RKO (cell line): ENCODE measurements at regions not wholly inside any gene's neighbourhood (a gene's known extent, or its start where the extent isn't known, plus 50 kb on each side); places are given as distances from the start of the nearest gene placed in this dataset.

Source experiments
- DNase-seq: peaks from one replicate; pipeline ENCODE4 v3.0.0-alpha.2; 2016; ENCODE audit warnings: low spot score

GRCh38 chr1:101706366-101706765 lies 290.4 kb downstream of the OLFM3 start:
- no peak for DNase-seq

GRCh38 chr1:101709721-101710120 lies 287.0 kb downstream of the OLFM3 start:
- DNase-seq, result no peak

- DNase-seq, result no peak
These were observed 283.0 kb downstream of the OLFM3 start for GRCh38 chr1:101713760-101714159.

- DNase-seq, result no peak
These were observed 273.3 kb downstream of the OLFM3 start for GRCh38 chr1:101723415-101723814.

GRCh38 chr1:101728029-101728428 lies 268.7 kb downstream of the OLFM3 start:
- DNase-seq, result no peak

- DNase-seq, result no peak
These were observed 266.2 kb downstream of the OLFM3 start for GRCh38 chr1:101730559-101730958.

- DNase-seq, result no peak
These were observed 264.5 kb downstream of the OLFM3 start for GRCh38 chr1:101732261-101732660.

GRCh38 chr1:101733340-101733739 lies 263.4 kb downstream of the OLFM3 start:
- no peak for DNase-seq

GRCh38 chr1:101738475-101738874 lies 258.3 kb downstream of the OLFM3 start:
- DNase-seq, result peak; percentile 48

- DNase-seq, result no peak
These were observed 257.6 kb downstream of the OLFM3 start for GRCh38 chr1:101739146-101739545.

- no peak for DNase-seq
These were observed 256.8 kb downstream of the OLFM3 start for GRCh38 chr1:101739826-101740330.

- DNase-seq, result no peak
These were observed 254.8 kb downstream of the OLFM3 start for GRCh38 chr1:101741910-101742309.

- no peak for DNase-seq
These were observed 254.2 kb downstream of the OLFM3 start for GRCh38 chr1:101742509-101742908.

- DNase-seq, result no peak
These were observed 251.0 kb downstream of the OLFM3 start for GRCh38 chr1:101745551-101746270.

- DNase-seq, result no peak
These were observed 248.6 kb downstream of the OLFM3 start for GRCh38 chr1:101748077-101748476.
